PC-9 (cell line): ENCODE measurements at regions not wholly inside any gene's neighbourhood (a gene's known extent, or its start where the extent isn't known, plus 50 kb on each side); places are given as distances from the start of the nearest gene placed in this dataset.
"Not testable (repeated sequence)": the region's sequence is repeated elsewhere in the genome, so short reads cannot be mapped to it uniquely, and the experiment has no call there.

ENCODE experiments used
- CTCF ChIP-seq: fragments of 200-600 bp; sonication (generic); conservative IDR thresholded peaks from 2 replicates; pipeline ENCODE4 v1.6.1; 2017; ENCODE audit warnings: mixed run types, antibody characterized with exemption, mild to moderate bottlenecking, moderate library complexity
- EZH2 ChIP-seq: fragments of 200-600 bp; sonication (generic); IDR thresholded peaks from 2 replicates; pipeline ENCODE4 v1.8.0; 2017; ENCODE audit warnings: antibody characterized with exemption, low read depth

- not testable (repeated sequence) for TF ChIP-seq CTCF, EZH2
Observed at GRCh38 chr11:33428435-33428834, 171.3 kb downstream of the HIPK3 start.
